Ovary (tissue), 7 donors: ENCODE measurements at regions not wholly inside any gene's neighbourhood (a gene's known extent, or its start where the extent isn't known, plus 50 kb on each side); places are given as distances from the start of the nearest gene placed in this dataset.

ENCODE experiments used
- DNase-seq, 5 donors: peaks; one replicate each; pipeline ENCODE4 v3.0.0-alpha.2; 2019 to 2020
- H3K27ac ChIP-seq, 2 donors: fragments of 200-600 bp; one replicate each; pipeline versions ENCODE4 v1.5.1 to v1.8.0; 2019 to 2022
- H3K27me3 ChIP-seq: fragments of 200-600 bp; one replicate; pipeline ENCODE4 v1.8.0; 2022
- H3K36me3 ChIP-seq: fragments of 200-600 bp; sonication (generic); one replicate; pipeline ENCODE4 v1.5.1; 2019
- H3K4me1 ChIP-seq: one replicate; pipeline ENCODE4 v1.8.1; 2013; ENCODE audit warnings: mild to moderate bottlenecking, moderate library complexity; ENCODE audit not compliant: insufficient read depth
- H3K4me3 ChIP-seq: fragments of 200-600 bp; sonication (generic); one replicate; pipeline ENCODE4 v1.5.1; 2017
- H3K9me3 ChIP-seq, 2 donors: fragments of 200-600 bp in 1 of 2; sonication (generic) in 1 of 2; one replicate each; pipeline versions ENCODE4 v1.5.1 to v1.8.1; 2013 to 2019; ENCODE audit warnings: mild to moderate bottlenecking in 1 of 2, moderate library complexity in 1 of 2
- CTCF ChIP-seq, 3 donors: fragments of 450-650 bp in 2 of 3; fragments of 200-600 bp in 1 of 3; IDR thresholded peaks; one replicate each; pipeline versions ENCODE4 v1.5.1 to v1.8.0; 2016 to 2022; ENCODE audit warnings: antibody characterized with exemption in 3 of 3, mild to moderate bottlenecking in 1 of 3
- EP300 ChIP-seq: sonication (generic); formaldehyde crosslinking; IDR thresholded peaks from one replicate; pipeline ENCODE4 v1.6.1; 2017; ENCODE audit warnings: antibody characterized with exemption
- POLR2A ChIP-seq: fragments of 450-650 bp; IDR thresholded peaks from one replicate; pipeline ENCODE4 v1.6.1; 2017; ENCODE audit warnings: antibody characterized with exemption, mild to moderate bottlenecking, moderate library complexity
- WGBS, 3 donors: extraction: QIAGEN DNeasy Blood & Tissue Kit in 1 of 3; methylation state at CpG; one replicate each; pipeline versions ENCODE4 v1.1.5 to v1.1.7; 2013 to 2017; 5-methylcytosine and 5-hydroxymethylcytosine counted together
- intact Hi-C, 4 donors: fragments of 100-400 bp; cut with DNase I; formaldehyde crosslinking; loops; one replicate each; pipeline versions ENCODE4 v1.11.0 to v1.15.1; 2022 to 2023
- donor health status: DM: no; HTN: no; CAD: no; lungs with moderate emphysema.
- donor health status: DM: no; HTN: no; CAD: no.
- donor health status: Bipolar disorder and iron deficiency.
- donor health status: DM: no; HTN: no; CAD: no.
- donor health status: DM: yes; HTN: yes; CAD: no.

- Histone ChIP-seq H3K27ac (no peak overlapping the region), H3K4me3 (no peak overlapping the region), H3K36me3 (no peaks in the 10 kb centered on the region), H3K4me1 (peaks cover 7% of the 10 kb centered on the region), H3K27me3 (no peaks in the 10 kb centered on the region), H3K9me3 (no peaks in the 10 kb centered on the region)
- no peak for DNase-seq
- intact Hi-C loops = no loop called here
- TF ChIP-seq CTCF (IDR thresholded peaks at IDR 0.05) (no peak), EP300 (no peak), POLR2A (no peak)
- WGBS, 3 donors = 88 to 96% (median 95%) methylated on average over 1 of the region's 1 CpG
These were observed 58.4 kb upstream of the IER3 start for GRCh38 chr6:30802731-30803130.

GRCh38 chr6:30801950-30802349 lies 57.6 kb upstream of the IER3 start:
- DNase-seq = no peak
- H3K4me3 ChIP-seq = no peak overlapping the region
- no peak overlapping the region for H3K27ac ChIP-seq
- no peaks in the 10 kb centered on the region for H3K27me3 ChIP-seq
- H3K4me1 ChIP-seq = peaks cover 7% of the 10 kb centered on the region
- H3K9me3 ChIP-seq = no peaks in the 10 kb centered on the region
- TF ChIP-seq POLR2A (no peak), EP300 (no peak), CTCF (IDR thresholded peaks at IDR 0.05) (no peak)
- intact Hi-C loops = no loop called here
- H3K36me3 ChIP-seq = no peaks in the 10 kb centered on the region
- WGBS, 3 donors = 73 to 74% (median 73%) methylated on average over 8 of the region's 8 CpGs

GRCh38 chr6:30800871-30801270 lies 56.5 kb upstream of the IER3 start:
- peak in 1 of 5 donors; percentile 34 for DNase-seq
- Histone ChIP-seq H3K27me3 (no peaks in the 10 kb centered on the region), H3K9me3 (no peaks in the 10 kb centered on the region), H3K27ac (peak overlapping the region in 1 of 2 donors; percentile 65), H3K4me3 (no peak overlapping the region), H3K36me3 (no peaks in the 10 kb centered on the region), H3K4me1 (peaks cover 7% of the 10 kb centered on the region)
- WGBS, 3 donors = 17 to 22% (median 17%) methylated on average over 6 of the region's 6 CpGs
- intact Hi-C loops = no loop called here
- no peak for TF ChIP-seq POLR2A
- TF ChIP-seq EP300 = no peak
- no peak for TF ChIP-seq CTCF (IDR thresholded peaks at IDR 0.05)

GRCh38 chr6:30799210-30799609 lies 54.9 kb upstream of the IER3 start:
- DNase-seq = no peak
- 57 to 71% (median 66%) methylated on average over 3 of the region's 3 CpGs for WGBS, 3 donors
- Histone ChIP-seq H3K27me3 (no peaks in the 10 kb centered on the region), H3K36me3 (no peaks in the 10 kb centered on the region), H3K4me3 (no peak overlapping the region), H3K27ac (no peak overlapping the region), H3K9me3 (no peaks in the 10 kb centered on the region), H3K4me1 (peaks cover 7% of the 10 kb centered on the region)
- intact Hi-C loops = no loop called here
- TF ChIP-seq CTCF (IDR thresholded peaks at IDR 0.05) (no peak), POLR2A (no peak), EP300 (no peak)

- no peak for DNase-seq
- Histone ChIP-seq H3K36me3 (no peaks in the 10 kb centered on the region), H3K27me3 (no peaks in the 10 kb centered on the region), H3K9me3 (no peaks in the 10 kb centered on the region), H3K27ac (no peak overlapping the region), H3K4me1 (peaks cover 7% of the 10 kb centered on the region), H3K4me3 (no peak overlapping the region)
- 47 to 67% (median 47%) methylated on average over 3 of the region's 3 CpGs for WGBS, 3 donors
- TF ChIP-seq POLR2A = no peak
- TF ChIP-seq EP300 = no peak
- TF ChIP-seq CTCF (IDR thresholded peaks at IDR 0.05) = no peak
- intact Hi-C loops = no loop called here
These were observed 54.1 kb upstream of the IER3 start for GRCh38 chr6:30798494-30798893.
